ENCODE measurements at regions not wholly inside any gene's neighbourhood (a gene's known extent, or its start where the extent isn't known, plus 50 kb on each side); places are given as distances from the start of the nearest gene placed in this dataset.
"Not testable (repeated sequence)": the region's sequence is repeated elsewhere in the genome, so short reads cannot be mapped to it uniquely, and the experiment has no call there.

- intact Hi-C loops (cut with DNase I) = no loop called here
- Histone ChIP-seq H3K36me3 (no peaks in the 10 kb centered on the region), H3K27me3 (peaks cover 0 to 16% (median 0%) of the 10 kb centered on the region in 9 donors), H3K9me3 (no peaks in the 10 kb centered on the region), H3K27ac (no peak overlapping the region), H3K4me1 (no peaks in the 10 kb centered on the region), H3K4me3 (no peak overlapping the region)
- no peak for TF ChIP-seq POLR2A (IDR thresholded peaks at IDR 0.05)
- no peak for TF ChIP-seq CTCF (IDR thresholded peaks at IDR 0.05)
- 66 to 77% (median 68%) methylated on average over 5 of the region's 5 CpGs for WGBS, 4 donors
- DNase-seq (peak in 3 of 5 donors; percentile 4 to 42 (median 4)), ATAC-seq (no peak)
These were observed 356.2 kb downstream of the TMEM121 start for GRCh38 chr14:105882626-105883025.

- H3K27me3 ChIP-seq = peaks cover 0 to 13% (median 0%) of the 10 kb centered on the region in 9 donors
- H3K36me3 ChIP-seq = no peaks in the 10 kb centered on the region
- DNase-seq = peak in 4 of 5 donors; percentile 4 to 57 (median 15)
- H3K4me1 ChIP-seq = no peaks in the 10 kb centered on the region
- ATAC-seq = no peak
- H3K4me3 ChIP-seq = no peak overlapping the region
- 76 to 82% (median 76%) methylated on average over 12 to 17 of the region's 17 CpGs for WGBS, 4 donors
- intact Hi-C loops (cut with DNase I) = no loop called here
- TF ChIP-seq CTCF (IDR thresholded peaks at IDR 0.05) (no peak), POLR2A (IDR thresholded peaks at IDR 0.05) (no peak)
- no peaks in the 10 kb centered on the region for H3K9me3 ChIP-seq
- no peak overlapping the region for H3K27ac ChIP-seq
These were observed 357.0 kb downstream of the TMEM121 start for GRCh38 chr14:105883066-105884005.

GRCh38 chr14:105884192-105884807, 357.9 kb downstream of the TMEM121 start:
- DNase-seq = peak in 3 of 5 donors; percentile 1 to 49 (median 3)
- H3K27me3 ChIP-seq = peaks cover 0 to 13% (median 0%) of the 10 kb centered on the region in 9 donors
- H3K9me3 ChIP-seq; intact Hi-C loops (cut with DNase I); H3K4me1 ChIP-seq; H3K36me3 ChIP-seq; ATAC-seq; H3K4me3 ChIP-seq; H3K27ac ChIP-seq: not testable (repeated sequence)
- 60 to 76% (median 72%) methylated on average over 3 to 17 of the region's 17 CpGs for WGBS, 4 donors

GRCh38 chr14:105884808-105885281, 358.5 kb downstream of the TMEM121 start:
- Histone ChIP-seq H3K4me3 (no peak overlapping the region), H3K9me3 (no peaks in the 10 kb centered on the region), H3K36me3 (no peaks in the 10 kb centered on the region), H3K27me3 (peaks cover 0 to 13% (median 0%) of the 10 kb centered on the region in 9 donors), H3K4me1 (no peaks in the 10 kb centered on the region), H3K27ac (no peak overlapping the region)
- no peak for TF ChIP-seq CTCF (IDR thresholded peaks at IDR 0.05)
- TF ChIP-seq POLR2A (IDR thresholded peaks at IDR 0.05) = no peak
- WGBS, 4 donors = 58 to 80% (median 76%) methylated on average over 7 to 13 of the region's 13 CpGs
- DNase-seq (peak in 4 of 5 donors; percentile 4 to 45 (median 7)), ATAC-seq (no peak)
- intact Hi-C loops (cut with DNase I) = no loop called here

All from heart left ventricle (tissue), 16 donors.